T-cell (primary cell): ENCODE measurements at regions not wholly inside any gene's neighbourhood (a gene's known extent, or its start where the extent isn't known, plus 50 kb on each side); places are given as distances from the start of the nearest gene placed in this dataset.

Experiments used
- ATAC-seq, 4 experiments: fragments of 200-7000 bp in 3 of 4; fragments of 150-1000 bp in 1 of 4; cut with Tn5 transposase; replicated peaks in 1 of 4; 1 replicate in 3 of 4; 2 replicates in 1 of 4; pipeline ENCODE4 v1.10.0; 2021; ENCODE audit warnings: moderate library complexity in 3 of 4, mild to moderate bottlenecking in 2 of 4, moderate number of reproducible peaks in 1 of 4
- CTCF ChIA-PET, 2 donors: fragments of 300-600 bp; sonication (Branson Sonifier 250); formaldehyde crosslinking; loops; one replicate each; lab custom pipeline; 2022; ENCODE audit warnings: antibody characterized with exemption in 2 of 2; lab: Charles Lee
- POLR2A ChIA-PET, 2 donors: fragments of 300-600 bp; sonication (Branson Sonifier 250); formaldehyde crosslinking; loops; one replicate each; lab custom pipeline; 2022; ENCODE audit warnings: antibody characterized with exemption in 2 of 2; lab: Charles Lee
- DNase-seq, 35 experiments: peaks; one replicate each; pipeline versions ENCODE4 v3.0.0 to v3.0.0-alpha.2; 2013 to 2023
- H3K27ac ChIP-seq: one replicate; pipeline ENCODE4 v1.5.1; 2013; ENCODE audit warnings: low read length
- H3K27me3 ChIP-seq, 2 experiments: replicated peaks in 1 of 2; 1 replicate in 1 of 2; 2 replicates in 1 of 2; pipeline versions ENCODE4 v1.6.1 to v1.7.0; 2013; ENCODE audit warnings: low read length in 1 of 2, mixed read lengths in 1 of 2; ENCODE audit not compliant: control insufficient read depth in 2 of 2, insufficient read depth in 2 of 2; ENCODE audit errors: extremely low read depth in 1 of 2
- H3K36me3 ChIP-seq, 2 donors: 1 replicate in 1 of 2; 2 replicates in 1 of 2; pipeline versions ENCODE4 v1.6.1 to v1.7.0; 2013; ENCODE audit warnings: low read length in 1 of 2; ENCODE audit not compliant: control insufficient read depth in 2 of 2, insufficient read depth in 1 of 2; ENCODE audit errors: extremely low read depth in 1 of 2
- H3K4me1 ChIP-seq, 2 experiments: 1 replicate in 1 of 2; 2 replicates in 1 of 2; pipeline versions ENCODE4 v1.6.1 to v1.7.0; 2013; ENCODE audit warnings: low read length in 2 of 2, mixed read lengths in 1 of 2; ENCODE audit not compliant: insufficient read depth in 2 of 2, control insufficient read depth in 1 of 2; ENCODE audit errors: extremely low read depth in 1 of 2
- H3K4me3 ChIP-seq, 2 donors: 1 replicate in 1 of 2; 2 replicates in 1 of 2; pipeline versions ENCODE4 v1.5.1 to v1.7.0; 2013; ENCODE audit warnings: mild to moderate bottlenecking in 2 of 2, low read length in 1 of 2, moderate library complexity in 1 of 2; ENCODE audit not compliant: control insufficient read depth in 1 of 2; ENCODE audit errors: extremely low read depth in 1 of 2
- H3K9me3 ChIP-seq: 2 replicates; pipeline ENCODE4 v1.7.0; 2013
- H3K27ac Mint-ChIP-seq, 2 donors: one replicate each; pipeline ENCODE4 v1.8.0; 2020 to 2021; ENCODE audit warnings: mild to moderate bottlenecking in 2 of 2, mixed read lengths in 2 of 2
- H3K27me3 Mint-ChIP-seq, 2 donors: one replicate each; pipeline ENCODE4 v1.8.0; 2021 to 2022; ENCODE audit warnings: mixed read lengths in 2 of 2
- H3K36me3 Mint-ChIP-seq: one replicate; pipeline ENCODE4 v1.8.0; 2021; ENCODE audit warnings: mixed read lengths
- H3K4me1 Mint-ChIP-seq, 3 donors: one replicate each; pipeline ENCODE4 v1.8.0; 2020 to 2022; ENCODE audit warnings: mixed read lengths in 3 of 3, mild to moderate bottlenecking in 1 of 3
- H3K4me3 Mint-ChIP-seq, 3 donors: one replicate each; pipeline ENCODE4 v1.8.0; 2020 to 2022; ENCODE audit warnings: mild to moderate bottlenecking in 3 of 3, mixed read lengths in 3 of 3, moderate library complexity in 3 of 3
- H3K9me3 Mint-ChIP-seq, 3 donors: one replicate each; pipeline ENCODE4 v1.8.0; 2020 to 2022; ENCODE audit warnings: mixed read lengths in 3 of 3
- WGBS: methylation state at CpG from one replicate; pipeline ENCODE4 v1.1.5; 2013; ENCODE audit warnings: missing lambda C conversion rate; ENCODE audit not compliant: insufficient coverage; 5-methylcytosine and 5-hydroxymethylcytosine counted together

- Mint-ChIP-seq H3K9me3 (peaks cover 8 to 43% (median 41%) of the 10 kb centered on the region in 3 donors), H3K27me3 (no peaks in the 10 kb centered on the region), H3K36me3 (no peaks in the 10 kb centered on the region), H3K27ac (no peak overlapping the region), H3K4me1 (no peaks in the 10 kb centered on the region), H3K4me3 (no peak overlapping the region)
- ChIA-PET CTCF (no interaction called here), POLR2A (no interaction called here)
- no peak overlapping the region for H3K4me3 ChIP-seq
- 60% methylated on average over 1 of the region's 2 CpGs for WGBS
- H3K9me3 ChIP-seq: peaks cover 2% of the 10 kb centered on the region
- no peaks in the 10 kb centered on the region for H3K4me1 ChIP-seq
- ATAC-seq (no peak), DNase-seq (no peak)
- no peaks in the 10 kb centered on the region for H3K27me3 ChIP-seq
- no peak overlapping the region for H3K27ac ChIP-seq
- H3K36me3 ChIP-seq: no peaks in the 10 kb centered on the region
Observed at GRCh38 chr3:20808864-20809263, 622.9 kb upstream of the SGO1 start.

- DNase-seq (no peak), ATAC-seq (no peak)
- H3K36me3 Mint-ChIP-seq: no peaks in the 10 kb centered on the region
- H3K4me3 ChIP-seq: no peak overlapping the region
- no peaks in the 10 kb centered on the region for H3K4me1 ChIP-seq
- no peak overlapping the region for H3K27ac Mint-ChIP-seq
- H3K4me1 Mint-ChIP-seq: no peaks in the 10 kb centered on the region
- H3K27me3 ChIP-seq: no peaks in the 10 kb centered on the region
- no CpG with 5 or more reads among the region's 1 CpG for WGBS
- ChIA-PET CTCF (no interaction called here), POLR2A (no interaction called here)
- no peak overlapping the region for H3K4me3 Mint-ChIP-seq
- H3K27me3 Mint-ChIP-seq: no peaks in the 10 kb centered on the region
- no peak overlapping the region for H3K27ac ChIP-seq
- H3K9me3 Mint-ChIP-seq: peaks cover 18 to 37% (median 20%) of the 10 kb centered on the region in 3 donors
- H3K36me3 ChIP-seq: no peaks in the 10 kb centered on the region
- H3K9me3 ChIP-seq: peaks cover 3% of the 10 kb centered on the region
Observed at GRCh38 chr3:20798666-20799065, 612.7 kb upstream of the SGO1 start.

DNA sequence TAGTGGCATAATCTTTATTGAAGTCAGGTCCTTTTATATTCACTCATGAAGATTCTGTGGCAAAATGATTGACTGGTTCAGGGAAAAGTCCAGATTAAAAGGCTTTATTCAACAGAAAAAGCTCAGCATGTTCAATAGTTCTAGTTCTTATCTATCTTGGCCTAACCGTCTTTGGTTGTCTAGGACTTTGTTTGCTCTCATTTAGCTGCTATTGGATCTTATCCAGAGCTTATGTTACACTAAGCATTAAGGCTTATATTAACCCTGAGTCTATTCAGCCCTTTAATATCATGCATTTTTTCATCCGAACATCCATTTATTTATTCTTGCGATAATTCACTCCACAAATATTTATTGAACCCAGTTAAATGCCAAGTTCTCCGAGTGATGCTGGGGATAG is 601.0 kb upstream of the SGO1 start:
- Histone ChIP-seq H3K9me3 (no peaks in the 10 kb centered on the region), H3K4me3 (no peak overlapping the region), H3K27me3 (no peaks in the 10 kb centered on the region), H3K4me1 (no peaks in the 10 kb centered on the region), H3K36me3 (no peaks in the 10 kb centered on the region), H3K27ac (no peak overlapping the region)
- H3K36me3 Mint-ChIP-seq: no peaks in the 10 kb centered on the region
- CTCF ChIA-PET: no interaction called here
- POLR2A ChIA-PET: no interaction called here
- no peaks in the 10 kb centered on the region for H3K27me3 Mint-ChIP-seq
- peaks cover 44 to 57% (median 56%) of the 10 kb centered on the region in 3 donors for H3K9me3 Mint-ChIP-seq
- H3K4me1 Mint-ChIP-seq: no peaks in the 10 kb centered on the region
- WGBS: 67% methylated on average over 1 of the region's 4 CpGs
- ATAC-seq (no peak), DNase-seq (no peak)
- no peak overlapping the region for H3K27ac Mint-ChIP-seq
- H3K4me3 Mint-ChIP-seq: no peak overlapping the region

DNA sequence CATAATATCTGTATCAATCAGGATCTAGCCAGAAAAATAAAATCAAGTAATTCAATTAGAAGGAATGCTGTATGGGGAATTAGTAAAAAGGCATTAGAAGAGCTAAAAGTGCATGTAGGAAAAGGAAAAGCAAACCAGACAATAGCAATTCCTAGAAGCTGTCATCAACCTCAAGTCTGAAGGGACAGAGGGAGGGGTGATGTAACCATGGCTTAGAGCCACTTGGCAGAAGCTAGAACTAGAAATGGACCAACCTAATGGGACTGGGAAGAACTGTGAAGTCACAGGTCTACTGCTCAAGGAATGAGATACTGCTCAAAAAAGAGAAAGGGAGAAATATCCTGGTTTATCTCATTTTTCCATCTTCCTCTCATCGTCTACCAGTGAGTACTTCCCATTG is 590.7 kb upstream of the SGO1 start:
- no peak overlapping the region for H3K27ac Mint-ChIP-seq
- ChIA-PET POLR2A (no interaction called here), CTCF (no interaction called here)
- no CpG with 5 or more reads among the region's 1 CpG for WGBS
- ATAC-seq (no peak), DNase-seq (no peak)
- no peaks in the 10 kb centered on the region for H3K4me1 Mint-ChIP-seq
- H3K36me3 ChIP-seq: no peaks in the 10 kb centered on the region
- no peak overlapping the region for H3K27ac ChIP-seq
- H3K4me1 ChIP-seq: no peaks in the 10 kb centered on the region
- H3K4me3 ChIP-seq: no peak overlapping the region
- H3K4me3 Mint-ChIP-seq: no peak overlapping the region
- no peaks in the 10 kb centered on the region for H3K27me3 ChIP-seq
- H3K36me3 Mint-ChIP-seq: no peaks in the 10 kb centered on the region
- H3K9me3 ChIP-seq: no peaks in the 10 kb centered on the region
- no peaks in the 10 kb centered on the region for H3K27me3 Mint-ChIP-seq
- peaks cover 23 to 49% (median 40%) of the 10 kb centered on the region in 3 donors for H3K9me3 Mint-ChIP-seq

DNA sequence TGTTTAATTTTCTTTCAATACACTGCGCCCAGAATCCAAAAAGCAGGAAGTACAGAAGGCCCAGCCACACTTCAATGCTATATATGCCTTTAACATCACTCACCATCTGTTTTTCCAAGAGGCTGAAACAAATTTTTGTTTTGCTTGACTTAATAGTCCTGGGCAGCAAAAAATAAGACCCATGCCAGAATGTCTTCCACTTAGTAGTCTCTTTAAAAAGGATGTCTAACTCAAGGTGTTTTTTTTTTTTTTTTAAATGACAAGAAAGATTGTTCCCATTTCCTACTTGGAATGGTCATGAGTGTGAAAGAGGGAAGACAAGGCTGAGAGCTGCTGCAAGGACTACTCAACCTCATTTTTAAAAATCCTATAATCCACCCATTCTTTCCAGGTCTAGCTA is 590.3 kb upstream of the SGO1 start:
- H3K27ac ChIP-seq: no peak overlapping the region
- no peaks in the 10 kb centered on the region for H3K4me1 Mint-ChIP-seq
- H3K27ac Mint-ChIP-seq: no peak overlapping the region
- H3K4me1 ChIP-seq: no peaks in the 10 kb centered on the region
- peaks cover 20 to 49% (median 37%) of the 10 kb centered on the region in 3 donors for H3K9me3 Mint-ChIP-seq
- ChIA-PET CTCF (no interaction called here), POLR2A (no interaction called here)
- H3K36me3 ChIP-seq: no peaks in the 10 kb centered on the region
- H3K27me3 ChIP-seq: no peaks in the 10 kb centered on the region
- WGBS: no CpG with 5 or more reads among the region's 1 CpG
- H3K27me3 Mint-ChIP-seq: no peaks in the 10 kb centered on the region
- ATAC-seq (no peak), DNase-seq (no peak)
- no peak overlapping the region for H3K4me3 Mint-ChIP-seq
- H3K36me3 Mint-ChIP-seq: no peaks in the 10 kb centered on the region
- no peaks in the 10 kb centered on the region for H3K9me3 ChIP-seq
- H3K4me3 ChIP-seq: no peak overlapping the region

GRCh38 chr3:20773320-20773984 is 587.4 kb upstream of the SGO1 start:
- DNase-seq (no peak), ATAC-seq (no peak)
- Histone ChIP-seq H3K4me1 (no peaks in the 10 kb centered on the region), H3K36me3 (no peaks in the 10 kb centered on the region), H3K27me3 (no peaks in the 10 kb centered on the region), H3K27ac (no peak overlapping the region), H3K4me3 (no peak overlapping the region), H3K9me3 (no peaks in the 10 kb centered on the region)
- ChIA-PET POLR2A (no interaction called here), CTCF (no interaction called here)
- H3K36me3 Mint-ChIP-seq: no peaks in the 10 kb centered on the region
- no peak overlapping the region for H3K4me3 Mint-ChIP-seq
- peaks cover 20 to 42% (median 39%) of the 10 kb centered on the region in 3 donors for H3K9me3 Mint-ChIP-seq
- 91% methylated on average over 4 of the region's 5 CpGs for WGBS
- no peak overlapping the region for H3K27ac Mint-ChIP-seq
- H3K4me1 Mint-ChIP-seq: no peaks in the 10 kb centered on the region
- no peaks in the 10 kb centered on the region for H3K27me3 Mint-ChIP-seq

- no peak overlapping the region for H3K4me3 Mint-ChIP-seq
- H3K27me3 Mint-ChIP-seq: no peaks in the 10 kb centered on the region
- Histone ChIP-seq H3K27ac (no peak overlapping the region), H3K27me3 (no peaks in the 10 kb centered on the region), H3K36me3 (no peaks in the 10 kb centered on the region), H3K9me3 (no peaks in the 10 kb centered on the region), H3K4me3 (no peak overlapping the region), H3K4me1 (no peaks in the 10 kb centered on the region)
- peaks cover 22 to 42% (median 40%) of the 10 kb centered on the region in 3 donors for H3K9me3 Mint-ChIP-seq
- H3K4me1 Mint-ChIP-seq: no peaks in the 10 kb centered on the region
- CTCF ChIA-PET: no interaction called here
- no peaks in the 10 kb centered on the region for H3K36me3 Mint-ChIP-seq
- ATAC-seq (no peak), DNase-seq (no peak)
- POLR2A ChIA-PET: no interaction called here
- no peak overlapping the region for H3K27ac Mint-ChIP-seq
Observed at GRCh38 chr3:20772869-20773268, 586.9 kb upstream of the SGO1 start.
